Sigmoid colon (tissue), 4 donors: ENCODE measurements at regions not wholly inside any gene's neighbourhood (a gene's known extent, or its start where the extent isn't known, plus 50 kb on each side); places are given as distances from the start of the nearest gene placed in this dataset.

Experiments
- CTCF ChIP-seq, 4 experiments: fragments of 450-650 bp in 3 of 4; fragments of 200-600 bp in 1 of 4; IDR thresholded peaks; one replicate each; pipeline ENCODE4 v1.5.1; 2016 to 2019; ENCODE audit warnings: antibody characterized with exemption in 4 of 4, mild to moderate bottlenecking in 3 of 4, moderate library complexity in 2 of 4
- POLR2A ChIP-seq, 2 donors: fragments of 450-650 bp; IDR thresholded peaks; one replicate each; pipeline ENCODE4 v1.6.1; 2016; ENCODE audit warnings: antibody characterized with exemption in 2 of 2, mild to moderate bottlenecking in 2 of 2, moderate library complexity in 2 of 2
- POLR2AphosphoS5 ChIP-seq, 4 donors: sonication (generic); formaldehyde crosslinking; IDR thresholded peaks; one replicate each; pipeline ENCODE4 v1.6.1; 2017; ENCODE audit warnings: antibody characterized with exemption in 4 of 4

- TF ChIP-seq CTCF (IDR thresholded peaks at IDR 0.05) (no peak), POLR2AphosphoS5 (IDR thresholded peaks at IDR 0.05) (no peak), POLR2A (IDR thresholded peaks at IDR 0.05) (no peak)
These were observed 344.1 kb upstream of the FANCL start for GRCh38 chr2:58585233-58585632.
